Activated CD8-positive, alpha-beta memory T cell treated with anti-CD3 and anti-CD28 coated beads, Interleukin-2, amount 10 ng/mL, durations not matched to agents 7 days and 5 days (primary cell): ENCODE measurements at regions not wholly inside any gene's neighbourhood (a gene's known extent, or its start where the extent isn't known, plus 50 kb on each side); places are given as distances from the start of the nearest gene placed in this dataset.

Experiments used
- ATAC-seq: fragments of 150-1000 bp; cut with Tn5 transposase; one replicate; pipeline ENCODE4 v1.10.0; 2021; ENCODE audit warnings: moderate library complexity
- CTCF ChIA-PET: fragments of 350-600 bp; sonication (Branson Sonifier 250); formaldehyde crosslinking; loops from one replicate; lab custom pipeline; 2021; ENCODE audit warnings: antibody characterized with exemption; lab: Charles Lee
- DNase-seq: peaks from one replicate; pipeline ENCODE4 v3.0.0-alpha.2; 2020
- H3K27ac Mint-ChIP-seq: one replicate; pipeline ENCODE4 v1.8.0; 2021; ENCODE audit warnings: mild to moderate bottlenecking, mixed read lengths
- H3K27me3 Mint-ChIP-seq: one replicate; pipeline ENCODE4 v1.8.0; 2021; ENCODE audit warnings: mixed read lengths
- H3K36me3 Mint-ChIP-seq: one replicate; pipeline ENCODE4 v1.8.0; 2021; ENCODE audit warnings: mild to moderate bottlenecking, mixed read lengths
- H3K4me1 Mint-ChIP-seq: one replicate; pipeline ENCODE4 v1.8.0; 2021; ENCODE audit warnings: mixed read lengths
- H3K4me3 Mint-ChIP-seq: one replicate; pipeline ENCODE4 v1.8.0; 2021; ENCODE audit warnings: mild to moderate bottlenecking, moderate library complexity, mixed read lengths
- H3K9me3 Mint-ChIP-seq: one replicate; pipeline ENCODE4 v1.8.0; 2022; ENCODE audit warnings: low read depth, mixed read lengths

DNA sequence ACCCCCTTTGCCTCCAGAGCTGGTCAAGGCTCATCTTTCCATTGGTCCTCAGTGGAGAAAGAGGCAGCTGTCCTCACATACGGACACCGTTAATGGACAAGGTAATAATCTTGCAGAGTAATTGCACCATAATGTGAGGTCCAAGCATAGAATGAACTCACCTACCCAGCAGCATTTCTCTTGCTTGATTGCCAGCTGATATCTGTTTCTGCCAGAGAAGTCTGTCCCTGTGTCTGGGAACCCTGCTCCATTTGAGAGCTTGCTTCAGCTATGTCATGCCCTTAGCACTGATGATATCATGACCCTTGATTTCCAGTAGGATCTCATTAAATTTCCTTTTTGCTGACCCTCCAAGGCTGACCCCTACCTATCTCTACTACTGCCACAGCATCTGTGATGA lies 154.6 kb downstream of the PIK3R1 start:
- CTCF ChIA-PET: interaction anchor here (0.9 to 1.5 kb wide), 4 partner anchors 10 to 90 kb away, joined by 3 to 4 read pairs (median 3); no protein-coding TSS in a partner anchor
- H3K4me1 Mint-ChIP-seq: peaks cover 56% of the 10 kb centered on the region

DNA sequence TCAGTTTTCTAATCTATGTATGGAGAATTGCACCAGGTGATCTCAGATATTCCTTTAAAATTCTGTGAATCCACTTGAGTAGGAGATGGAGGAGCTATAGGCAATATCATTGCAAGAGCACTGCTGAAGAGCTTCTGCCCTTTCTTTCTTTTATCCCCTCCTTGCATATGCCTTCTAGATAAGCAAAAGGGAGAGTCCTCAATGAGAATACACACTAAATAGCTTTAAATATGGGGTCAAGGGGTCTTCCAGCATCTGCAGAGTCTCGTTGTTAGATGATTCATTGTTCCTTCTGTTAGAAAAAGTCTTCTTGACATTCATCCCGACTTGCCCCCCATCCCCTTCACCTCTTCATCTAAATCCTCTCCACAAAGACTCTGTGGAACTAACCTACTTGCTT lies 156.1 kb downstream of the PIK3R1 start:
- CTCF ChIA-PET: interaction anchor here (1.1 to 1.5 kb wide), 2 partner anchors 17 to 24 kb away, joined by 3 read pairs; no protein-coding TSS in a partner anchor
- DNase-seq (no peak), ATAC-seq (no peak)
- no peaks in the 10 kb centered on the region for H3K27me3 Mint-ChIP-seq
- H3K9me3 Mint-ChIP-seq: peaks cover 2% of the 10 kb centered on the region
- no peak overlapping the region for H3K27ac Mint-ChIP-seq
- H3K4me1 Mint-ChIP-seq: peaks cover 55% of the 10 kb centered on the region
- no peak overlapping the region for H3K4me3 Mint-ChIP-seq
- H3K36me3 Mint-ChIP-seq: peaks cover 19% of the 10 kb centered on the region

More for the DNA sequence above, 154.6 kb downstream of the PIK3R1 start:
- peaks cover 2% of the 10 kb centered on the region for H3K9me3 Mint-ChIP-seq
- no peak for ATAC-seq
- peaks cover 19% of the 10 kb centered on the region for H3K36me3 Mint-ChIP-seq
- H3K27ac Mint-ChIP-seq: peak overlapping the region; percentile 88
- no peak overlapping the region for H3K4me3 Mint-ChIP-seq
- no peaks in the 10 kb centered on the region for H3K27me3 Mint-ChIP-seq
- DNase-seq: no peak

DNA sequence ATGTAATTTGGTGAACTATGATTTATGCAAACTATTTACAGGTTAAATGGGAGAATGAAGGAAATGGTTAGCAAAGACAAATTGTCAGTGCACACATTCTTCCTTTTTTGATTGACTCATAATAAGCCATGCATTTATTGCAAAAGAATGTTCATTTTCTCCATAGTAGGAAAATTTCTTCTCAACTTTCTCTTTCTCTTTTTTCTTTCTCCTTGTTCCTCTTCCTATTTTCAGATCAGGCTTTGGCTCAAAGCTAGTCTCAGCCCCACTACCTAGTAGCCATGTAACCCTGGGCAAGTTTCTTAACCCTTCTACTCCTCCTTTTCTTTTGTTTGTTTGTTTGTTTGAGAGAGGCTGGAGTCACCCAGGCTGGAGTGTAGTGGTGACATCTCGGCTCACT lies 156.6 kb downstream of the PIK3R1 start:
- H3K27ac Mint-ChIP-seq: no peak overlapping the region
- DNase-seq (no peak), ATAC-seq (no peak)
- CTCF ChIA-PET: interaction anchor here (1.1 to 1.5 kb wide), 2 partner anchors 18 to 24 kb away, joined by 3 read pairs; no protein-coding TSS in a partner anchor
- no peak overlapping the region for H3K4me3 Mint-ChIP-seq
- H3K27me3 Mint-ChIP-seq: no peaks in the 10 kb centered on the region
- peaks cover 19% of the 10 kb centered on the region for H3K36me3 Mint-ChIP-seq
- peaks cover 2% of the 10 kb centered on the region for H3K9me3 Mint-ChIP-seq
- H3K4me1 Mint-ChIP-seq: peaks cover 60% of the 10 kb centered on the region

DNA sequence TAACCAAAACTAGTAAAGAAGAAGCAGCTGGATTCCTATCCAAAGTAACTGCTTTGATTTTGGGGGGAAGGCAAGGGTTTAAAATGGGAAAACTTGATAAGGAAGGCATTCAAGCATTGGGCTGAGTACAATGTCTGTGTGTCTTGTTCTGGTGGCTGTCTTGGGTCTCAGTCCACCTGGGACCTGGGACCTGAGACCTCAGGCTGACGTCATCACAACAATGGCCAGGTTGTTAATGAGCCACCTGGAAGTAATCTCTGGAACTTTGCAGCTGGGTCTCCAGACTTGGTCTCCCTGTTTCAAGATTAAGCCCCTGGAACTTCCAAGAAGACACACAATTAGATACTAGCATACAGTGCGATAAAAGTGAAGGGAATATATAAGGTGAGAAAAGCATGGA lies 157.5 kb downstream of the PIK3R1 start:
- Mint-ChIP-seq H3K4me3 (no peak overlapping the region), H3K9me3 (peaks cover 2% of the 10 kb centered on the region), H3K27me3 (no peaks in the 10 kb centered on the region), H3K36me3 (peaks cover 15% of the 10 kb centered on the region), H3K4me1 (peaks cover 64% of the 10 kb centered on the region), H3K27ac (no peak overlapping the region)
- CTCF ChIA-PET: no interaction called here
- DNase-seq (no peak), ATAC-seq (no peak)

DNA sequence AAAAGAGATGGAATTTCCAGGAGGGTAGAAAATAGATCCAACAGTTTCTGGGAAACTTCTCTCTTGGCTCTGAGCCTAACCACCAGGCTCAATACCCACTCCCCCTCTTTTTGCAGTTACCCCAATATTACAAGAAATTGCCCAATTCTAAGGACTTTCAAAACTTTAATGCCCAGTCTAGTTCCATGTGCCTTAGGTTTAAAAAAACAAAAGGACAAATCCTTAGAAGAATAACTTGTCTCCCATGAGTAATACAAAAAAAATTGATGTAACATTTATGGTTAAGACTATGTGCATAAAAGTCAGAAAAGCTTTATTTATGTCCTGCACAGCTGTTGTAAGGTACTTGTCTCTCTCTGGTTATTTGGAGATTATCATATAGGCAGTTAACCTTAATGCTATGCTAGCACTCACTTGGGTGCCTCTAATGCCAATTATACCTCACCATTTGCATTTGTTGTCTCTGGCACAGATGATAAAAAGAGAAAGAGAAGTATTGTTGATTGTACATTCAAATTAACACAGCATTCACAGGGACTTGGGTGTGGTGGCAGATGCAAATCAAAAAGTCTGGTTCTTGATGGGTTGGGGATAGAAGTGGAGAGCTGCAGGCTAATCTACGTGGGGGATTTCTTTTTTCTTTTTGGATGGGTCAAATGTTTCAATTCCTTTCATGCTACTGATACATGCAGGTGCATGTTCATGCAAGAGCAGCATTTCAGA lies 159.4 kb downstream of the PIK3R1 start:
- DNase-seq (no peak), ATAC-seq (no peak)
- Mint-ChIP-seq H3K4me3 (no peak overlapping the region), H3K27me3 (no peaks in the 10 kb centered on the region), H3K36me3 (peaks cover 10% of the 10 kb centered on the region), H3K9me3 (peaks cover 2% of the 10 kb centered on the region), H3K27ac (no peak overlapping the region), H3K4me1 (peaks cover 65% of the 10 kb centered on the region)
- CTCF ChIA-PET: interaction anchor here (0.7 to 1.4 kb wide), 2 partner anchors 25 to 88 kb away, joined by 3 read pairs; no protein-coding TSS in a partner anchor

DNA sequence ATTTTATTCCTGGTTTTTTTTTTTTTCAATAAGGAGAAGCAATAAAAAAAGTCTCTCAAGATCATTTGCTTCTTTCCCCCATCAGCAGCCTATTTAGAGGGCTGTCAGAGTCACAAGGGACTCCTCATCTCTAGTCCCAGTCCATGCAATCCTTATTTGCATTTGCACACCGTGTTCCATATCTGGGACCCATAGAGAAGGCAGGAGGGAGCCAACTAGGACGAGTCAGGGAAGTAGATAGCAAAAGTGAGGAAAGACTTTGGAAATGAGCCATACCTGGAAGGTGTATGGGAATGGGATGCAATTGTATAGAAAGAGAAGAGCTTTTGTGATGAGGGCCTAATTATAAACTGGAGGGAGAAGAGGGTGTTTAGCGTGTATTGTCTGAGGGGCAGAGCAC lies 160.0 kb downstream of the PIK3R1 start:
- Mint-ChIP-seq H3K4me1 (peaks cover 65% of the 10 kb centered on the region), H3K27ac (no peak overlapping the region), H3K4me3 (no peak overlapping the region), H3K36me3 (peaks cover 7% of the 10 kb centered on the region), H3K9me3 (peaks cover 2% of the 10 kb centered on the region), H3K27me3 (no peaks in the 10 kb centered on the region)
- CTCF ChIA-PET: interaction anchor here (1.4 kb wide), 1 partner anchor 89 kb away, joined by 3 read pairs; no protein-coding TSS in a partner anchor
- DNase-seq: no peak
- ATAC-seq: no peak

DNA sequence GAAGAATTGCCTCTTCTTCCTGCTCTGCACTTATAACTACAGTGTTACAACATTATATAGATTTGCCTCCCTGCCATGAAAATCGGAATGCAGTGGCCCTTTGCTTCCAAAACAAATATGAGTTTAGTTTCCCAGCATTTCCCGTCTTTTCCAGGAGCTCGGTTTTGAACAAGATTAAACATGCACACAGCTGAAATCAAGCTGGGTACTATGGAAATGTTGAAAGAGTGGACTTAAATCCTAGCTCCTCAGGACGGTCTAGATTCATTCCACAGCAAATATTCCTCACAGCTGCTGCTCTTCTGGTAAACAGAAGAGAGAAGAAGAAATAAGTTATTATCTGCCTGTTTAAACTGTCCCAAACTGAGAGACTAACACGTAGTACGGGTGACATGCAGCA lies 161.4 kb downstream of the PIK3R1 start:
- H3K27ac Mint-ChIP-seq: no peak overlapping the region
- no peak overlapping the region for H3K4me3 Mint-ChIP-seq
- DNase-seq (no peak), ATAC-seq (no peak)
- H3K4me1 Mint-ChIP-seq: peaks cover 66% of the 10 kb centered on the region
- peaks cover 2% of the 10 kb centered on the region for H3K9me3 Mint-ChIP-seq
- CTCF ChIA-PET: interaction anchor here (0.9 kb wide), 1 partner anchor 11 kb away, joined by 3 read pairs; no protein-coding TSS in a partner anchor
- no peaks in the 10 kb centered on the region for H3K27me3 Mint-ChIP-seq
- H3K36me3 Mint-ChIP-seq: peaks cover 5% of the 10 kb centered on the region

DNA sequence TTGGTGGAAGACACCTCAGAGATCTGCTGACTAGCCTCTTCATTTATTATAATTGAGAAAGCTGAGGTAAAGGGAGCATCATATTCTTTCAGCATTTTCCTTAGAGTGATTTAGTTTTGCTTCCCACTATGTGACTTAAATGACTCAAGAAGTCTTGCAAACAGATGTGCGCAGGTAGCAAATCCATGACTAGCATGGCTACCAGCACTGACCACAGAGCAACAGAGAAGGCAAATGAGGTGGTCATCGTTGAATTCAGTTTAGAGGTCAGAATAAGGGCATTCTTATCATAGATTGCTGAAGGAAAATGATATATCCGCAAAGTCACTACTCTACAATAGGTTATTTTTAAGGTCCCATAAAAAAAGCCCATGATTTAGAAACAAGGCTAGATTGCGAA lies 162.2 kb downstream of the PIK3R1 start:
- peaks cover 68% of the 10 kb centered on the region for H3K4me1 Mint-ChIP-seq
- H3K9me3 Mint-ChIP-seq: peaks cover 1% of the 10 kb centered on the region
- CTCF ChIA-PET: interaction anchor here (0.9 to 2.5 kb wide), 6 partner anchors 15 to 162 kb away, joined by 3 to 12 read pairs (median 3); partner anchors contain the start of gene PIK3R1
- ATAC-seq (no peak), DNase-seq (no peak)
- H3K4me3 Mint-ChIP-seq: peak overlapping the region; percentile 23
- peak overlapping the region; percentile 91 for H3K27ac Mint-ChIP-seq
- H3K36me3 Mint-ChIP-seq: peaks cover 11% of the 10 kb centered on the region
- H3K27me3 Mint-ChIP-seq: no peaks in the 10 kb centered on the region

DNA sequence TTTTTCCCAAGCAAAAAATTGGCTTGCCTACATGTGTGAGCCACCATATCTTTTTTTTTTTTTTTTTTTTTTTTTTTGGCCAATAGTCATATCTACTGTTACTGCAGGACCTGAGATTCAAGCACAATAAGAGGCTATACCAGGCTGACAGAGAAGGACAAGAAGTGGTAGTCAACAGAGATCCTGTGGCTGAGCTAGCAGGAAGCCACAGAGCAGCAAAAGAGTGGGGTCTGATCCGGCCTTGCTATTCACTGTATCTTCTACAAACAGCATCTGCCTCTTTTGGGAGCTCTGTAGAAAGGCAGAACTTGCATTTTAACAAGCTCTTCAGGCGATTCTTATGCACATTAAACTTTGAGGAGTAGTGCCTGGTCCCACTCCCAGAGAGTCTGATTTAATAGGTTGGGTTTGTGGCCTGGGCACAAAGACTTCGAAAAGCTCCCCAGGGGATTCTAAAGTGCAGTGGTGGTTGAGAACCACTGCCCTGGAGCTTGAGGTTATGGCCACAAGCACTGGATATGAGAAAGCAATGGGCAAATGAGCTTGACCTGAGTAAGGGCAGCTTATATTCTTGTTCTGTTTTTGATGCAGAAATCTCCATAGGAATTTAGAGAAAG lies 162.8 kb downstream of the PIK3R1 start:
- H3K36me3 Mint-ChIP-seq: peaks cover 16% of the 10 kb centered on the region
- H3K27ac Mint-ChIP-seq: peak overlapping the region; percentile 91
- DNase-seq: peak; percentile 83
- CTCF ChIA-PET: interaction anchor here (0.8 to 2.5 kb wide), 10 partner anchors 10 to 162 kb away, joined by 3 to 12 read pairs (median 3); partner anchors contain the start of gene PIK3R1
- H3K4me3 Mint-ChIP-seq: peak overlapping the region; percentile 3
- no peaks in the 10 kb centered on the region for H3K27me3 Mint-ChIP-seq
- peak; percentile 88 for ATAC-seq
- H3K4me1 Mint-ChIP-seq: peaks cover 72% of the 10 kb centered on the region
- H3K9me3 Mint-ChIP-seq: no peaks in the 10 kb centered on the region

DNA sequence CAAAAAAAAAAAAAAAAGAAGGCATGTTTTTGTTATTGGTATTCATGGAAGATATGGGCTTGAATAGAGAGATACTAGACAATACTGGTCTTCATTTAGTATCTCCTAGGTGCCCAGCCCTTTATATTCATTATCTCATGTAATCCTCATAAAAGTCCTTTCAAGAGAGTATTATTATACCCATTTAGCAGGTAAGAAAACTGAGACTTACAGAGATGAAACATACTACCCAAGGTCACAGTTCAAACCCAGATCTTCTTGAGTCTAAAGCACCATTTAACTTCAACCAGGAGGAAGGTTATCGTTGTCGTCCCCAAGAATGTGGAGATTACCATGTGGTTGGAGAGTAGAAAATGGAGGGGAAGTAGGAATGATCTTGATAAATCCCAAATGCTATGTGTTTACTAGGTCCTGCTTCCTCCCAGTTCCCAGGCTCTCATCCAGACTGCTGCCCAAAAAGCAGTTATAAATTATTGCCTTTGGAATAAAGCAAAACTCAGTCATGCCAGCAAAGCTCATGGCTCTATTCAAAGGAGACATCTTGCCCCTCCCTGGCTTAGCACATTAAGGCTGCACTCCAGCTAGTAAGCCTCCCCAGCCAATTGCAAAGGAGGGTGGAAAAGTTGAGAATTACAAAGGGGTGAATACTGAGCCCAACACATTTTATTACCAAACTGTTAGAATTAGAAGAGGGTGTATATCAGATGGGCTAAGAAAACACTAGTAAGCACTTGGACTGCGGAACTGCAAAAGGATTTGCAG lies 163.9 kb downstream of the PIK3R1 start:
- Mint-ChIP-seq H3K9me3 (no peaks in the 10 kb centered on the region), H3K4me3 (no peak overlapping the region), H3K36me3 (peaks cover 19% of the 10 kb centered on the region), H3K27ac (peak overlapping the region; percentile 91), H3K4me1 (peaks cover 83% of the 10 kb centered on the region), H3K27me3 (no peaks in the 10 kb centered on the region)
- CTCF ChIA-PET: interaction anchor here (0.7 to 2.5 kb wide), 7 partner anchors 8 to 1134 kb away, joined by 3 to 12 read pairs (median 3); no protein-coding TSS in a partner anchor
- ATAC-seq: no peak
- DNase-seq: no peak

DNA sequence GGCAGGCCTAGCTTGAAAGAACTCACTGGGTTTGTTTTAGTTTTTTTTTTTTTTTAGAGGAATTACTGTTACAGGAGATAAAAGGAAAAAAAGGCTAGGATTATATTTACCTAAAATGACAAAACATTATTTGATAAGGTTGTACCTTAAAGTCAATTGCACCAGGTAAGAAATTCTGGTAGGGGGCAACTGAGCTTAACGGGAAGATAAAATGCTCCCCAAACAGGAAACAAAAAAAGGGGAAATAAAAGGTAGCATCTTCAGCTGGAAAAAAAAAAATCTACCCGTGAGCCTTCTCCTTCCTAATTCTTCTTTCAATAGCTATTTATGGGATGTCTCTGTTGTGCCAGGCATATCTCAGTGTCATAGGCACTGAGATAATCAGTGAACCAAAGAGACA lies 164.5 kb downstream of the PIK3R1 start:
- ATAC-seq (no peak), DNase-seq (no peak)
- CTCF ChIA-PET: interaction anchor here (1.1 to 2.5 kb wide), 3 partner anchors 10 to 94 kb away, joined by 3 to 12 read pairs (median 3); no protein-coding TSS in a partner anchor
- H3K9me3 Mint-ChIP-seq: no peaks in the 10 kb centered on the region
- peaks cover 19% of the 10 kb centered on the region for H3K36me3 Mint-ChIP-seq
- H3K4me1 Mint-ChIP-seq: peaks cover 89% of the 10 kb centered on the region
- H3K4me3 Mint-ChIP-seq: no peak overlapping the region
- H3K27me3 Mint-ChIP-seq: no peaks in the 10 kb centered on the region
- peak overlapping the region; percentile 73 for H3K27ac Mint-ChIP-seq

DNA sequence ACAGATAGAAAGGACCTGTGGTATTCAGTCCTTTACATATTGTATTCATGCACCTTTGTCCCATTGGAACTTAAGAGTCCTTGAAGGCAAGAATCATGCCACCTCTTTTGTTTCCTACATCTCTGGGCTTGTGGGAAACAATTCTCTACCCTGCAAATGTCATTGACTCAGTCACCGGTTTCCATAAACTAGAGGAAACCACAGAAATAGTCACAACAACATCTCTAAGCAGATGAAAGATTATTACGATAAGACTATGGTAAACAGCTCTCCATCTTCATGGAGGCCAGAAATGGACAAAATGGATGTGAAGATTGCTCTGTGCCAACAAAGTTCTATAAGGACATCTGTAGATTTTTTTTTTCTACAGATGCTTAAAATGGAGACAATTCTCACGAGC lies 165.5 kb downstream of the PIK3R1 start:
- peak; percentile 55 for ATAC-seq
- CTCF ChIA-PET: interaction anchor here (0.8 kb wide), 1 partner anchor 101 kb away, joined by 4 read pairs; no protein-coding TSS in a partner anchor
- no peak overlapping the region for H3K4me3 Mint-ChIP-seq

DNA sequence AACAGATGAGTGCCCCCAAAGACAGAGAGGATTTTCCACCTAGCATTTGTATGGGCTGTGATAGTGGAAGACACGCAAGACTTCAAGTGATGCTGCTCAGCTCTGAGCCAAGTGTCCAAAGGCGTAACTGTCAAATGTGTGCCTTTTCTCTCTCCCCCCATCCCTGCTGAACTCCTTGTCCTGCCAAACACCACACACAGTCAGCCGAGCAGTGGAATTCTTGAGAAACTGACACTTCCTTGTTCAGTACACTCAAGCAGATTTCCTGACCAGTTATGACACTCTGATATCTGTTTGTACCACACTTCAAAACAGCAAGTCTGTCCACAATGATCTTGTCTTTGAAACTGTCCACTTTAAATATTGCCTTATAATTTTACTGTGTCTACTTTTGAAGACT lies 166.4 kb downstream of the PIK3R1 start:
- ATAC-seq (no peak), DNase-seq (no peak)
- no peaks in the 10 kb centered on the region for H3K9me3 Mint-ChIP-seq
- peaks cover 23% of the 10 kb centered on the region for H3K36me3 Mint-ChIP-seq
- H3K27ac Mint-ChIP-seq: peak overlapping the region; percentile 68
- no peak overlapping the region for H3K4me3 Mint-ChIP-seq
- peaks cover 82% of the 10 kb centered on the region for H3K4me1 Mint-ChIP-seq
- no peaks in the 10 kb centered on the region for H3K27me3 Mint-ChIP-seq
- CTCF ChIA-PET: interaction anchor here (0.8 kb wide), 1 partner anchor 102 kb away, joined by 4 read pairs; no protein-coding TSS in a partner anchor

More for the DNA sequence above, 165.5 kb downstream of the PIK3R1 start:
- Mint-ChIP-seq H3K9me3 (no peaks in the 10 kb centered on the region), H3K27me3 (no peaks in the 10 kb centered on the region), H3K4me1 (peaks cover 87% of the 10 kb centered on the region), H3K36me3 (peaks cover 19% of the 10 kb centered on the region), H3K27ac (peak overlapping the region; percentile 73)
- DNase-seq: no peak
